ENCODE measurements at regions not wholly inside any gene's neighbourhood (a gene's known extent, or its start where the extent isn't known, plus 50 kb on each side); places are given as distances from the start of the nearest gene placed in this dataset.

- TF ChIP-seq, protein P1, sequence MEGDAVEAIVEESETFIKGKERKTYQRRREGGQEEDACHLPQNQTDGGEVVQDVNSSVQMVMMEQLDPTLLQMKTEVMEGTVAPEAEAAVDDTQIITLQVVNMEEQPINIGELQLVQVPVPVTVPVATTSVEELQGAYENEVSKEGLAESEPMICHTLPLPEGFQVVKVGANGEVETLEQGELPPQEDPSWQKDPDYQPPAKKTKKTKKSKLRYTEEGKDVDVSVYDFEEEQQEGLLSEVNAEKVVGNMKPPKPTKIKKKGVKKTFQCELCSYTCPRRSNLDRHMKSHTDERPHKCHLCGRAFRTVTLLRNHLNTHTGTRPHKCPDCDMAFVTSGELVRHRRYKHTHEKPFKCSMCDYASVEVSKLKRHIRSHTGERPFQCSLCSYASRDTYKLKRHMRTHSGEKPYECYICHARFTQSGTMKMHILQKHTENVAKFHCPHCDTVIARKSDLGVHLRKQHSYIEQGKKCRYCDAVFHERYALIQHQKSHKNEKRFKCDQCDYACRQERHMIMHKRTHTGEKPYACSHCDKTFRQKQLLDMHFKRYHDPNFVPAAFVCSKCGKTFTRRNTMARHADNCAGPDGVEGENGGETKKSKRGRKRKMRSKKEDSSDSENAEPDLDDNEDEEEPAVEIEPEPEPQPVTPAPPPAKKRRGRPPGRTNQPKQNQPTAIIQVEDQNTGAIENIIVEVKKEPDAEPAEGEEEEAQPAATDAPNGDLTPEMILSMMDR (IDR thresholded peaks at IDR 0.05), result no peak
- TF ChIP-seq POLR2A (IDR thresholded peaks at IDR 0.05), result no peak
These were observed 292.8 kb downstream of the CCDC85A start for GRCh38 chr2:56476509-56477071.

Measured in tibial nerve (tissue), 3 donors.